OCI-LY1 (cell line): ENCODE measurements at regions not wholly inside any gene's neighbourhood (a gene's known extent, or its start where the extent isn't known, plus 50 kb on each side); places are given as distances from the start of the nearest gene placed in this dataset.

ENCODE experiments used
- EZH2 ChIP-seq: fragments of 200-600 bp; sonication (generic), shearing (Covaris generic); IDR thresholded peaks from 2 replicates; pipeline ENCODE4 v1.8.0; 2017; ENCODE audit warnings: borderline replicate concordance, mixed run types, mild to moderate bottlenecking, antibody characterized with exemption, low read length, moderate library complexity, mixed read lengths
- TF ChIP-seq, protein P1 (sequence below): fragments of 200-600 bp; sonication (generic), shearing (Covaris generic); IDR thresholded peaks from 2 replicates; pipeline ENCODE4 v1.5.1; 2017; ENCODE audit warnings: mild to moderate bottlenecking, antibody characterized with exemption, low read length, moderate library complexity, mixed read lengths

DNA sequence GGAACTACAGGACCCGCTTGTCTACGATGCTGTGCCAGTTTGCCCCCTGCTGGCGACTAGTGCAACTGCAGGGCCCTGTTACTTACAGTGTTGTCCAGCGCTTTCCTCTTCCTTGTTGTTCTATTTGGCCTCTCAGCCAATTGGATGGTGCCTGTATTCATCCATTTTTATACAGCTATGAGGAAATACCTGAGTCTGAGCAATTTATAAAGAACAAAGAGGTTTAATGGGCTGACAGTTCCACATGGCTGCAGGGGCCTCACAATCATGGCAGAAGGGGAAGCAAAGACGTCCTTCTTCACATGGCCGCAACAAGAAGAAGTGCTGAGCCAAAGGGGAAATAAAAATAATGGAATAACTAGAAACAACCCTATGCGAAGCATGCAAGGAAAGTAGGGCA is 78.7 kb upstream of the PLEKHG4B start:
- TF ChIP-seq EZH2 = no peak
- TF ChIP-seq, protein P1, sequence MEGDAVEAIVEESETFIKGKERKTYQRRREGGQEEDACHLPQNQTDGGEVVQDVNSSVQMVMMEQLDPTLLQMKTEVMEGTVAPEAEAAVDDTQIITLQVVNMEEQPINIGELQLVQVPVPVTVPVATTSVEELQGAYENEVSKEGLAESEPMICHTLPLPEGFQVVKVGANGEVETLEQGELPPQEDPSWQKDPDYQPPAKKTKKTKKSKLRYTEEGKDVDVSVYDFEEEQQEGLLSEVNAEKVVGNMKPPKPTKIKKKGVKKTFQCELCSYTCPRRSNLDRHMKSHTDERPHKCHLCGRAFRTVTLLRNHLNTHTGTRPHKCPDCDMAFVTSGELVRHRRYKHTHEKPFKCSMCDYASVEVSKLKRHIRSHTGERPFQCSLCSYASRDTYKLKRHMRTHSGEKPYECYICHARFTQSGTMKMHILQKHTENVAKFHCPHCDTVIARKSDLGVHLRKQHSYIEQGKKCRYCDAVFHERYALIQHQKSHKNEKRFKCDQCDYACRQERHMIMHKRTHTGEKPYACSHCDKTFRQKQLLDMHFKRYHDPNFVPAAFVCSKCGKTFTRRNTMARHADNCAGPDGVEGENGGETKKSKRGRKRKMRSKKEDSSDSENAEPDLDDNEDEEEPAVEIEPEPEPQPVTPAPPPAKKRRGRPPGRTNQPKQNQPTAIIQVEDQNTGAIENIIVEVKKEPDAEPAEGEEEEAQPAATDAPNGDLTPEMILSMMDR = no peak
